Osteocyte (in vitro differentiated cells): ENCODE measurements at regions not wholly inside any gene's neighbourhood (a gene's known extent, or its start where the extent isn't known, plus 50 kb on each side); places are given as distances from the start of the nearest gene placed in this dataset.

Experiments used
- DNase-seq: peaks from one replicate; pipeline ENCODE4 v3.0.0; 2021; ENCODE audit warnings: mixed read lengths; ENCODE audit not compliant: unreplicated experiment; ENCODE audit errors: extremely low spot score
- H3K27ac Mint-ChIP-seq: one replicate; pipeline ENCODE4 v1.8.0; 2021; ENCODE audit warnings: mild to moderate bottlenecking, mixed read lengths; ENCODE audit not compliant: unreplicated experiment
- H3K27me3 Mint-ChIP-seq: one replicate; pipeline ENCODE4 v1.8.0; 2021; ENCODE audit warnings: mixed read lengths; ENCODE audit not compliant: unreplicated experiment
- H3K36me3 Mint-ChIP-seq: one replicate; pipeline ENCODE4 v1.8.0; 2021; ENCODE audit warnings: mixed read lengths; ENCODE audit not compliant: unreplicated experiment
- H3K4me1 Mint-ChIP-seq: one replicate; pipeline ENCODE4 v1.8.0; 2021; ENCODE audit warnings: mixed read lengths; ENCODE audit not compliant: unreplicated experiment
- H3K4me3 Mint-ChIP-seq: one replicate; pipeline ENCODE4 v1.8.0; 2021; ENCODE audit warnings: mild to moderate bottlenecking, moderate library complexity, mixed read lengths; ENCODE audit not compliant: unreplicated experiment
- H3K9me3 Mint-ChIP-seq: one replicate; pipeline ENCODE4 v1.8.0; 2021; ENCODE audit warnings: mixed read lengths; ENCODE audit not compliant: unreplicated experiment
- CTCF ChIP-seq: fragments of 200-600 bp; sonication (generic); IDR thresholded peaks from 2 replicates; pipeline ENCODE4 v1.5.0; 2021; ENCODE audit warnings: antibody characterized with exemption, mild to moderate bottlenecking, moderate library complexity

- Mint-ChIP-seq H3K4me3 (no peak overlapping the region), H3K27me3 (no peaks in the 10 kb centered on the region), H3K9me3 (no peaks in the 10 kb centered on the region), H3K4me1 (peaks cover 11% of the 10 kb centered on the region), H3K36me3 (no peaks in the 10 kb centered on the region), H3K27ac (no peak overlapping the region)
- no peak for DNase-seq
- TF ChIP-seq CTCF, result peak; percentile 75
Measured at GRCh38 chr13:103188713-103189326, 122.6 kb upstream of the SLC10A2 start.

- no peak for DNase-seq
- Mint-ChIP-seq H3K36me3 (no peaks in the 10 kb centered on the region), H3K4me1 (peaks cover 11% of the 10 kb centered on the region), H3K27ac (no peak overlapping the region), H3K9me3 (no peaks in the 10 kb centered on the region), H3K4me3 (no peak overlapping the region), H3K27me3 (no peaks in the 10 kb centered on the region)
- TF ChIP-seq CTCF, result no peak
Measured at GRCh38 chr13:103187721-103188156, 121.5 kb upstream of the SLC10A2 start.

GRCh38 chr13:103184413-103184812 is 118.2 kb upstream of the SLC10A2 start:
- H3K36me3 Mint-ChIP-seq, result no peaks in the 10 kb centered on the region
- no peak for DNase-seq
- H3K27ac Mint-ChIP-seq, result no peak overlapping the region
- no peak overlapping the region for H3K4me3 Mint-ChIP-seq
- no peaks in the 10 kb centered on the region for H3K27me3 Mint-ChIP-seq
- no peak for TF ChIP-seq CTCF
- peaks cover 17% of the 10 kb centered on the region for H3K4me1 Mint-ChIP-seq
- no peaks in the 10 kb centered on the region for H3K9me3 Mint-ChIP-seq

GRCh38 chr13:103178986-103179943 is 113.0 kb upstream of the SLC10A2 start:
- no peaks in the 10 kb centered on the region for H3K36me3 Mint-ChIP-seq
- no peak overlapping the region for H3K27ac Mint-ChIP-seq
- TF ChIP-seq CTCF, result no peak
- no peak overlapping the region for H3K4me3 Mint-ChIP-seq
- DNase-seq, result no peak
- no peaks in the 10 kb centered on the region for H3K9me3 Mint-ChIP-seq
- H3K4me1 Mint-ChIP-seq, result peaks cover 22% of the 10 kb centered on the region
- no peaks in the 10 kb centered on the region for H3K27me3 Mint-ChIP-seq

GRCh38 chr13:103174966-103175365 is 108.7 kb upstream of the SLC10A2 start:
- H3K4me3 Mint-ChIP-seq, result no peak overlapping the region
- H3K27ac Mint-ChIP-seq, result no peak overlapping the region
- no peak for TF ChIP-seq CTCF
- H3K27me3 Mint-ChIP-seq, result no peaks in the 10 kb centered on the region
- peaks cover 17% of the 10 kb centered on the region for H3K4me1 Mint-ChIP-seq
- H3K9me3 Mint-ChIP-seq, result no peaks in the 10 kb centered on the region
- H3K36me3 Mint-ChIP-seq, result no peaks in the 10 kb centered on the region
- DNase-seq, result no peak
